PC-9 (cell line): ENCODE measurements at regions not wholly inside any gene's neighbourhood (a gene's known extent, or its start where the extent isn't known, plus 50 kb on each side); places are given as distances from the start of the nearest gene placed in this dataset.

Experiments
- BruUV-seq: library from RNA; stranded (reverse); fragments of 400-500 nt; replicated peaks from 2 replicates; lab custom pipeline; 2021; lab: Mats Ljungman, UMichigan
- CTCF ChIA-PET: fragments of 300-600 bp; sonication (Branson Sonifier 250); formaldehyde crosslinking; loops from one replicate; lab custom pipeline; 2022; ENCODE audit warnings: antibody characterized with exemption; lab: Charles Lee
- POLR2A ChIA-PET: fragments of 300-600 bp; sonication (Branson Sonifier 250); formaldehyde crosslinking; loops from one replicate; lab custom pipeline; 2022; ENCODE audit warnings: antibody characterized with exemption; ENCODE audit not compliant: unreplicated experiment; lab: Charles Lee
- DNase-seq, 2 experiments: peaks; one replicate each; pipeline versions ENCODE4 v3.0.0 to v3.0.0-alpha.2; 2015 to 2022; ENCODE audit warnings: mixed read lengths in 1 of 2
- H2AFZ ChIP-seq: fragments of 200-600 bp; sonication (generic); 2 replicates; pipeline ENCODE4 v1.8.1; 2017; ENCODE audit warnings: antibody characterized with exemption
- H3F3A ChIP-seq: fragments of 200-600 bp; sonication (generic); 2 replicates; pipeline ENCODE4 v1.8.1; 2017; ENCODE audit warnings: antibody characterized with exemption, mild to moderate bottlenecking, low read depth; ENCODE audit not compliant: insufficient read depth
- H3K27ac ChIP-seq: fragments of 200-600 bp; sonication (generic); 2 replicates; pipeline ENCODE4 v1.6.1; 2016; ENCODE audit warnings: mixed run types
- H3K27me3 ChIP-seq: fragments of 200-600 bp; sonication (generic); 2 replicates; pipeline ENCODE4 v1.6.1; 2016; ENCODE audit warnings: low read depth, mixed run types; ENCODE audit not compliant: insufficient read depth
- H3K36me3 ChIP-seq: fragments of 200-600 bp; sonication (generic); 2 replicates; pipeline ENCODE4 v1.6.1; 2016; ENCODE audit warnings: low read depth, mixed run types
- H3K4me1 ChIP-seq: fragments of 200-600 bp; sonication (generic); replicated peaks from 2 replicates; pipeline ENCODE4 v1.6.1; 2016; ENCODE audit warnings: mixed run types; ENCODE audit not compliant: insufficient read depth
- H3K4me2 ChIP-seq: fragments of 200-600 bp; sonication (generic); 2 replicates; pipeline ENCODE4 v1.6.1; 2017; ENCODE audit warnings: mixed run types
- H3K4me3 ChIP-seq: fragments of 200-600 bp; sonication (generic); 2 replicates; pipeline ENCODE4 v1.6.1; 2016; ENCODE audit warnings: mixed run types
- H3K79me2 ChIP-seq: fragments of 200-600 bp; sonication (generic); 2 replicates; pipeline ENCODE4 v1.6.1; 2017; ENCODE audit warnings: low read depth, mixed run types
- H3K9me2 ChIP-seq: fragments of 200-600 bp; sonication (generic); 2 replicates; pipeline ENCODE4 v1.8.1; 2017; ENCODE audit warnings: mild to moderate bottlenecking; ENCODE audit not compliant: insufficient read depth
- H3K9me3 ChIP-seq: fragments of 200-600 bp; sonication (generic); 2 replicates; pipeline ENCODE4 v1.8.1; 2016; ENCODE audit warnings: low read depth; ENCODE audit not compliant: insufficient read depth
- H4K20me1 ChIP-seq: fragments of 200-600 bp; sonication (generic); 2 replicates; pipeline ENCODE4 v1.8.1; 2017; ENCODE audit not compliant: insufficient read depth
- CTCF ChIP-seq: fragments of 200-600 bp; sonication (generic); conservative IDR thresholded peaks from 2 replicates; pipeline ENCODE4 v1.6.1; 2017; ENCODE audit warnings: mixed run types, antibody characterized with exemption, mild to moderate bottlenecking, moderate library complexity
- EZH2 ChIP-seq: fragments of 200-600 bp; sonication (generic); IDR thresholded peaks from 2 replicates; pipeline ENCODE4 v1.8.0; 2017; ENCODE audit warnings: antibody characterized with exemption, low read depth
- intact Hi-C: fragments of 100-400 bp; cut with micrococcal nuclease; formaldehyde crosslinking; loops from one replicate; pipeline ENCODE4 v1.10.0; 2022; ENCODE audit not compliant: unreplicated experiment

- intact Hi-C loops = no loop called here
- Histone ChIP-seq H3K9me2 (no peaks in the 10 kb centered on the region), H3K9me3 (no peaks in the 10 kb centered on the region), H3K36me3 (no peaks in the 10 kb centered on the region), H3K4me3 (no peak overlapping the region), H3K4me2 (no peak overlapping the region), H3K27ac (no peak overlapping the region), H3K4me1 (no peaks in the 10 kb centered on the region), H2AFZ (no peak overlapping the region), H3F3A (no peaks in the 10 kb centered on the region), H4K20me1 (no peaks in the 10 kb centered on the region), H3K79me2 (no peaks in the 10 kb centered on the region), H3K27me3 (peaks cover 63% of the 10 kb centered on the region)
- DNase-seq = no peak
- CTCF ChIA-PET = no interaction called here
- BruUV-seq = no TSS peak
- TF ChIP-seq EZH2 (no peak), CTCF (no peak)
- POLR2A ChIA-PET = no interaction called here
Measured at GRCh38 chr12:115755061-115755724, 522.3 kb downstream of the MED13L start.

DNA sequence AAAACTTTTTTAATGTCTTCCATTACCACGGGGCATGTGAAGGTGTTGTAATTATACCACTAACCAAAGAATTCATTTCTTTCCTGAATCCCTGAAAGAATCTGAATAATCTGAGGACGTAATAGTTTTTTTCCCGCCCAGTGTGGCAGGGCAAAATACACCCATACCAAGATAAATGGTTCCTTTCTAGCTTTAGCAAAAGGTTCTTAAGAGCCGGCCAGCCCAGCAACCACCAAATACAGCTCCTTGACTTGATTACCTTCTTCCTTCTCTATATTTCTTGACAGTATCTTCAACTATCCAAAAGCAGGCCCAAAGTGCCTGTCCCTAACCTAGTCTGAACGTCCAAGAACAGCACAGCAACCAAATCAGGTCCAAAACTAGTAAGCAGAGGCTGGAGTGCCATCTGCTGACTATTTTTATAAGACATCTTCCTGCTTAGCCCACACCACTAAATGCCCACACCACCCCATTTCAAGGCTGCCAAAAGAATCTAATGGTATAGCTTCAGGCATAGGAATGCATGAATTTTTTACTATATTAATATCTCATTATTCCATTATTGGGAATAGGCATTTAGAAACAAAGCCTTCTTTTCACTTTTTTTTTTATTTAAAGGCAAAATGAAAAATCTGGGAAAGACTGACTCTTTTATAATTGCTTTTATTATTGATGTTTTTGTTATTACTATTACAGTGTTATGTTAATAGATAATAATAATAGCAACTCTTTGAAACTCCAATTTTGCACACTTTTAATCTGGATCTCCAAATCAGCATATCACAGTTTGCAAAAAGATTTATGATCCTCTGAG, 524.4 kb downstream of the MED13L start:
- Histone ChIP-seq H3K27me3 (peaks cover 52% of the 10 kb centered on the region), H3K36me3 (no peaks in the 10 kb centered on the region), H3K4me3 (no peak overlapping the region), H3K4me1 (no peaks in the 10 kb centered on the region), H3K27ac (no peak overlapping the region), H3F3A (no peaks in the 10 kb centered on the region), H3K9me2 (no peaks in the 10 kb centered on the region), H4K20me1 (no peaks in the 10 kb centered on the region), H2AFZ (no peak overlapping the region), H3K4me2 (no peak overlapping the region), H3K9me3 (no peaks in the 10 kb centered on the region), H3K79me2 (no peaks in the 10 kb centered on the region)
- ChIA-PET POLR2A (no interaction called here), CTCF (no interaction called here)
- no TSS peak for BruUV-seq
- peak; percentile 69 for TF ChIP-seq CTCF
- TF ChIP-seq EZH2 = no peak
- intact Hi-C loops = loop anchor here (1.0 to 2.0 kb wide), 2 partner anchors 1091 to 1772 kb away; no protein-coding TSS in a partner anchor
- no peak for DNase-seq

- Histone ChIP-seq H3K9me3 (no peaks in the 10 kb centered on the region), H3K4me3 (no peak overlapping the region), H3K9me2 (no peaks in the 10 kb centered on the region), H3F3A (no peaks in the 10 kb centered on the region), H3K4me1 (no peaks in the 10 kb centered on the region), H3K27ac (no peak overlapping the region), H3K27me3 (peaks cover 46% of the 10 kb centered on the region), H4K20me1 (no peaks in the 10 kb centered on the region), H2AFZ (no peak overlapping the region), H3K79me2 (no peaks in the 10 kb centered on the region), H3K36me3 (no peaks in the 10 kb centered on the region), H3K4me2 (no peak overlapping the region)
- POLR2A ChIA-PET = no interaction called here
- no peak for DNase-seq
- no peak for TF ChIP-seq EZH2
- TF ChIP-seq CTCF = no peak
- intact Hi-C loops = loop anchor here (2.0 kb wide), 1 partner anchor 1771 kb away; no protein-coding TSS in a partner anchor
- BruUV-seq = no TSS peak
- CTCF ChIA-PET = no interaction called here
Measured at GRCh38 chr12:115752156-115752555, 525.3 kb downstream of the MED13L start.
